Heart right ventricle (tissue), 16 donors: ENCODE measurements at regions not wholly inside any gene's neighbourhood (a gene's known extent, or its start where the extent isn't known, plus 50 kb on each side); places are given as distances from the start of the nearest gene placed in this dataset.

Experiments used
- ATAC-seq, 8 donors: fragments of 200-7000 bp; cut with Tn5 transposase; one replicate each; pipeline ENCODE4 v1.9.1; 2020; ENCODE audit warnings: mild to moderate bottlenecking in 8 of 8, moderate library complexity in 8 of 8, moderate number of reproducible peaks in 1 of 8
- DNase-seq, 2 donors: peaks; one replicate each; pipeline ENCODE4 v3.0.0-alpha.2; 2020
- H3K27ac ChIP-seq, 10 donors: fragments of 200-600 bp; sonication (generic) in 2 of 10; one replicate each; pipeline versions ENCODE4 v1.5.0 to v1.8.0; 2020 to 2022; ENCODE audit warnings: mild to moderate bottlenecking in 3 of 10
- H3K27me3 ChIP-seq, 7 donors: fragments of 200-600 bp; one replicate each; pipeline ENCODE4 v1.8.0; 2021 to 2022; ENCODE audit warnings: mild to moderate bottlenecking in 2 of 7
- H3K36me3 ChIP-seq, 9 donors: fragments of 200-600 bp; sonication (generic) in 1 of 9; one replicate each; pipeline versions ENCODE4 v1.5.0 to v1.8.0; 2020 to 2022; ENCODE audit warnings: mild to moderate bottlenecking in 2 of 9
- H3K4me1 ChIP-seq, 9 donors: fragments of 200-600 bp; sonication (generic) in 1 of 9; one replicate each; pipeline versions ENCODE4 v1.5.0 to v1.8.0; 2020 to 2022; ENCODE audit warnings: mild to moderate bottlenecking in 4 of 9
- H3K4me3 ChIP-seq, 10 donors: fragments of 200-600 bp; sonication (generic) in 2 of 10; one replicate each; pipeline versions ENCODE4 v1.5.0 to v1.8.0; 2020 to 2022; ENCODE audit warnings: mild to moderate bottlenecking in 7 of 10, moderate library complexity in 2 of 10
- H3K9me3 ChIP-seq, 11 donors: fragments of 200-600 bp in 10 of 11; sonication (generic) in 2 of 11; one replicate each; pipeline versions ENCODE4 v1.5.0 to v1.8.0; 2013 to 2022; ENCODE audit warnings: mild to moderate bottlenecking in 2 of 11, control low read depth in 1 of 11, moderate library complexity in 1 of 11
- WGBS, 2 donors: extraction: QIAGEN DNeasy Blood & Tissue Kit; methylation state at CpG; one replicate each; pipeline ENCODE4 v1.1.7; 2013; ENCODE audit warnings: inconsistent platforms in 1 of 2; 5-methylcytosine and 5-hydroxymethylcytosine counted together
- intact Hi-C, 10 donors: fragments of 100-400 bp; cut with DNase I; formaldehyde crosslinking; loops; one replicate each; pipeline versions ENCODE4 v1.11.1 to v1.14.2; 2022
- TF ChIP-seq, protein P1 (sequence below), 9 donors: fragments of 200-600 bp; sonication (generic) in 2 of 9; IDR thresholded peaks; one replicate each; pipeline versions ENCODE4 v1.5.0 to v1.8.0; 2021 to 2022; ENCODE audit warnings: antibody characterized with exemption in 9 of 9, mild to moderate bottlenecking in 5 of 9, moderate library complexity in 1 of 9
- donor health status: Arrhythmogenic right ventricular cardiomyopathy.
- donor health status: ischemic (EF 13 %, LVEDD 7.1; RV severe dilation, severe dysfunction).
- donor health status: healthy with polysubstance abuse.
- donor health status: DM: no; HTN: yes; CAD: no.
- donor health status: DM: no; HTN: no; CAD: no.
- donor health status: ischemic (EF 25% LVEDD 6.9; RV normal size, moderate dysfunction).
- donor health status: ischemic (EF 25% LVEDD 5.7; RV mildly dilated, moderate dysfunction).
- donor health status: healthy.
- donor health status: DM: yes; HTN: yes; CAD: no.
- donor health status: Ischemic cardiomyopathy.
- donor health status: ischemic (EF 35%, LVEDD 5.7; RV mildly dilated, moderate dysfunction).
- donor health status: nonischemic (EF 11% LVEDD 7.7; RV severe dilation, severe dysfunction).
- donor health status: DM: yes; HTN: yes; CAD: no.
- donor health status: PGD.
- donor health status: ischemic (EF 29% LVEDD 5.4; RV normal size, mild dysfunction).
- donor health status: nonischemic (EF 23%, LVEDD 6.1; RV moderate dilation, normal function).

DNA sequence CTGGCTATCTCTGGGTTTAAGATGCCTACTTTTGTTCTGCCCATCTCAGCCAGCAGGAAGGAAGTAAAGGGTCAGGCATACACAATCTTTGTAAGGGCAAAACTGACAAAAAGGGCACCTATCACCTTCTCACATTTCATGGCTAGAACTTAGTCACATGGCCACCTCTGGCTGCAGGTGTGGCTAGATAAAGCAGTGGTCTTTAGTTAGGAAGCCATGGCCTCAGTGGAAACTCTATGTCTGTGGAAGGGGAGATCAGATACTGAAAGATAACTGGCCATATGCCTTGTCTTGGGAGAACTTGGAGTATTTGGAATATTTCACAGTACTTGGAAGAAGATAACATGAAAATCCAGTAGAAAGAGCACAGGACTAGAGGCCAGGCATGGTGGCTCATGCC lies 80.7 kb upstream of the TBL1XR1 start:
- intact Hi-C loops, result loop anchor here in 2 of 10 donors (10.0 kb wide), 2 partner anchors 63 to 73 kb away; no protein-coding TSS in a partner anchor
- Histone ChIP-seq H3K4me1 (peaks cover 0 to 17% (median 0%) of the 10 kb centered on the region in 9 donors), H3K9me3 (peaks cover 0 to 5% (median 0%) of the 10 kb centered on the region in 11 donors), H3K27me3 (no peaks in the 10 kb centered on the region), H3K4me3 (no peak overlapping the region), H3K36me3 (no peaks in the 10 kb centered on the region), H3K27ac (no peak overlapping the region)
- TF ChIP-seq, protein P1, sequence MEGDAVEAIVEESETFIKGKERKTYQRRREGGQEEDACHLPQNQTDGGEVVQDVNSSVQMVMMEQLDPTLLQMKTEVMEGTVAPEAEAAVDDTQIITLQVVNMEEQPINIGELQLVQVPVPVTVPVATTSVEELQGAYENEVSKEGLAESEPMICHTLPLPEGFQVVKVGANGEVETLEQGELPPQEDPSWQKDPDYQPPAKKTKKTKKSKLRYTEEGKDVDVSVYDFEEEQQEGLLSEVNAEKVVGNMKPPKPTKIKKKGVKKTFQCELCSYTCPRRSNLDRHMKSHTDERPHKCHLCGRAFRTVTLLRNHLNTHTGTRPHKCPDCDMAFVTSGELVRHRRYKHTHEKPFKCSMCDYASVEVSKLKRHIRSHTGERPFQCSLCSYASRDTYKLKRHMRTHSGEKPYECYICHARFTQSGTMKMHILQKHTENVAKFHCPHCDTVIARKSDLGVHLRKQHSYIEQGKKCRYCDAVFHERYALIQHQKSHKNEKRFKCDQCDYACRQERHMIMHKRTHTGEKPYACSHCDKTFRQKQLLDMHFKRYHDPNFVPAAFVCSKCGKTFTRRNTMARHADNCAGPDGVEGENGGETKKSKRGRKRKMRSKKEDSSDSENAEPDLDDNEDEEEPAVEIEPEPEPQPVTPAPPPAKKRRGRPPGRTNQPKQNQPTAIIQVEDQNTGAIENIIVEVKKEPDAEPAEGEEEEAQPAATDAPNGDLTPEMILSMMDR (IDR thresholded peaks at IDR 0.05), result no peak
- DNase-seq, result no peak
- ATAC-seq, result no peak

DNA sequence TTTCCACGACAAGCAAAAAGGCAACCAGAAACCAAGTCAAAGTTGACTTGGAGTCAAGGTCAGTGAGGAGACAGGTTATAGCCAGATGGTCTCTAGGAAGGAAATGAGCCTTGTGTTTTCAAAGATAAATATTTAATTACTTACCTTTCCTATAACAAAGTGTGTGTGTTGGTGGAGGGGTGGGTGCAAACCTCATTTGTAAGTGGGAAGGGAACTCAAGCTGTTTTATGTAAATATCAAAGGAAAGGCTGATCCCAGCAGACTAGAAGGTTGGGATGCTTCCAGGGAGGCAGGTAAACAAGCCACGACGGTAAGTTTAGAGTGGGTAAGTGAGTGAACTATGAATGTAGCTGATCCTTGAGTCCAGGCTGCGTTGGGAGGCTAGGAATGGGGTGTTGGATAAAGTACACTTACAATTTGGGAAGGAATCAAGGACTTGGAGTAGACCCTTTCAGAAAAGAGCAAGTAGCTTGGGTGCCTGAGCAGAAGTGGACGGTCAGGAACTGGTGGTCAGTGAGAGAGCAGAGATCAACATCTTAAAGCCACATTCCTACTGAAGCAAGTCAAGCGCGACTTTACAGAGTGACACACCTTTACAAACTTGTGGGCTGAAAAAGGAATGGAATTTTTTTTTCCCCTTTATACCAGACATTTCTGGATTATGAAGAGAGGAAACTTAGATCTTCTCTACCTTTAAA lies 82.0 kb upstream of the TBL1XR1 start:
- TF ChIP-seq, protein P1 (IDR thresholded peaks at IDR 0.05), result no peak
- Histone ChIP-seq H3K9me3 (peaks cover 0 to 5% (median 0%) of the 10 kb centered on the region in 11 donors), H3K36me3 (no peaks in the 10 kb centered on the region), H3K4me3 (no peak overlapping the region), H3K27ac (no peak overlapping the region), H3K27me3 (no peaks in the 10 kb centered on the region), H3K4me1 (peaks cover 0 to 23% (median 3%) of the 10 kb centered on the region in 9 donors)
- WGBS, 2 donors, result 67 to 68% methylated on average over 7 of the region's 7 CpGs
- ATAC-seq (no peak), DNase-seq (no peak)
- intact Hi-C loops, result loop anchor here in 2 of 10 donors (10.0 kb wide), 2 partner anchors 64 to 74 kb away; no protein-coding TSS in a partner anchor

DNA sequence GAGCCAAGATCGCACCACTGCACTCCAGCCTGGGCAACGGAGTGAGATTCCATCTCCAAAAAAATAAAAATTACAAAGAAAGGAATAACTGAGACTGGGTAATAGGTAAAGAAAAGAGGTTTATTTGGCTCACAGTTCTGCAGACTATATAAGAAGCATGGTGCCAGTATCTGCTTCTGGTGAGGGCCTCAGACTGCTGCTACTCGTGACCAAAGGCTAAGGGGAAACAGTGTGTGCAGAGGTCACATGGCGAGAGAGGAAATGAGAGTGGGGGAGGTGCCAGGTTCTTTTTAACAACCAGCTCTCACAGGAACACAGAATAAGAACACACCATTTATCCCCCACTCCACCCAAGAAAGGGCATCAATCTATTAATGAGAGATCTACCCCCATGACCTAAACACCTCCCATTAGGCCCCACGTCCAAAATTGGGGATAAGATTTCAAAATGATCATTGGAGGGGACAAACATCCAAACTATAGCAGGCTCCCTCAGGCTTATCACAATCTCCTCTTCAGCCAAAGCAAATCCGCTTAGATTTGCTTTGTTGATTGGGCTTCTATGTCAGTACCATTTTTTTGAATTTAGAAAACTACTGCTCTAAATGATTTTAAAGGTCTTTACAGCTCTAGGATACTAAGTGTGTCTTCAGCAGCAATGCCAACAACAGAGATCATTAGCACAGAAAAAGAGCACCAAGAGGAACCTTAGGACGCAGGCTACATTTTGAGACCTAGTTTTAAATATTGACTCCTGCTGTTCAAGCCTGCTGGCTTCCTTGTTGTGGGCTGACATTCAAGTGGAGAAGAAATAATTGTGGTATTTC lies 84.2 kb upstream of the TBL1XR1 start:
- Histone ChIP-seq H3K4me1 (peaks cover 0 to 28% (median 6%) of the 10 kb centered on the region in 9 donors), H3K27ac (peak overlapping the region in 1 of 10 donors; percentile 8), H3K36me3 (no peaks in the 10 kb centered on the region), H3K9me3 (peaks cover 0 to 5% (median 0%) of the 10 kb centered on the region in 11 donors), H3K27me3 (no peaks in the 10 kb centered on the region), H3K4me3 (no peak overlapping the region)
- ATAC-seq (peak in 1 of 8 donors; percentile 52), DNase-seq (no peak)
- intact Hi-C loops, result loop anchor here in 2 of 10 donors (10.0 kb wide), 2 partner anchors 57 to 77 kb away; no protein-coding TSS in a partner anchor
- WGBS, 2 donors, result 77 to 79% methylated on average over 7 of the region's 7 CpGs
- TF ChIP-seq, protein P1 (IDR thresholded peaks at IDR 0.05), result no peak

DNA sequence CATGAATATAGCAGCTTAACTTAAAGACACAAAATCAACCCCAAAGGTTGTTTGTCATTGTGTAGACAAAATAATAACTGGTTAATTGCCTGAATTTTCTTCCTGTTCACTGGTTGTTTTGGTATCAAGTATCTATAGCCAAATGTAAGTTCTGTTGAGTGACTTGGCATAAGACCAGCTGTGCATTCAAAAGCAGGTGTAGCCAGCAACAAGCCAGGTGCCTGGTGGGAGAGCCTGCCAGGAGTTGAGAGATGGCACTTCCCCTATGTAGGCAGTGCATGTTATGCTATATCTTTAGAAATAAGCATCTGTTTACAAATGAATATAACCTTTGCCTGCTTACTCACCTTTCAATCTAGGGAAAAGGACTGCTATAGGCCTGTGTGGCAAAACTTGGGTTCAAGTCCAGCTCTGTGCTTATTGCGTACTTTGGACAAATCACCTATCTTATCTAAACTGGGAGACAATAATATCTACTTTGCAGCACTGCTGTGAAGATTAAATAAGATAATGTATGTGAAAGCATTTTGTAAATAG lies 84.9 kb upstream of the TBL1XR1 start:
- H3K27me3 ChIP-seq, result no peaks in the 10 kb centered on the region
- H3K9me3 ChIP-seq, result peaks cover 0 to 5% (median 0%) of the 10 kb centered on the region in 11 donors
- H3K36me3 ChIP-seq, result no peaks in the 10 kb centered on the region
- peaks cover 0 to 28% (median 6%) of the 10 kb centered on the region in 9 donors for H3K4me1 ChIP-seq
- intact Hi-C loops, result loop anchor here in 2 of 10 donors (10.0 kb wide), 2 partner anchors 57 to 77 kb away; no protein-coding TSS in a partner anchor
- WGBS, 2 donors, result 100% methylated on average over 1 of the region's 1 CpG
- TF ChIP-seq, protein P1 (IDR thresholded peaks at IDR 0.05), result no peak
- no peak for DNase-seq
- no peak for ATAC-seq
- no peak overlapping the region for H3K4me3 ChIP-seq
- H3K27ac ChIP-seq, result peak overlapping the region in 1 of 10 donors; percentile 8
